Mesendoderm (in vitro differentiated cells): ENCODE measurements at regions not wholly inside any gene's neighbourhood (a gene's known extent, or its start where the extent isn't known, plus 50 kb on each side); places are given as distances from the start of the nearest gene placed in this dataset.
A peak's percentile ranks its signal among the peaks of the same experiment; 100 is the strongest.

ENCODE experiments used
- DNase-seq: peaks from one replicate; pipeline ENCODE4 v3.0.0; 2013
- H2AK5ac ChIP-seq: 2 replicates; pipeline ENCODE4 v1.6.1; 2013; ENCODE audit warnings: low read length, inconsistent platforms
- H2BK120ac ChIP-seq: 2 replicates; pipeline ENCODE4 v1.6.1; 2013; ENCODE audit warnings: low read depth, mild to moderate bottlenecking, low read length, moderate library complexity, mixed read lengths
- H2BK15ac ChIP-seq: replicated peaks from 2 replicates; pipeline ENCODE4 v1.6.1; 2013; ENCODE audit warnings: low read depth, mild to moderate bottlenecking, moderate library complexity
- H2BK5ac ChIP-seq: 2 replicates; pipeline ENCODE4 v1.6.1; 2013; ENCODE audit warnings: low read length, inconsistent platforms
- H3K18ac ChIP-seq: 2 replicates; pipeline ENCODE4 v1.6.1; 2013; ENCODE audit warnings: mild to moderate bottlenecking, low read length, mixed read lengths
- H3K23ac ChIP-seq: one replicate; pipeline ENCODE4 v1.6.1; 2013; ENCODE audit warnings: low read length
- H3K27ac ChIP-seq: 2 replicates; pipeline ENCODE4 v1.5.1; 2013; ENCODE audit warnings: low read depth, mild to moderate bottlenecking, inconsistent platforms, low read length, moderate library complexity
- H3K27me3 ChIP-seq: 2 replicates; pipeline ENCODE4 v1.6.1; 2013; ENCODE audit warnings: low read length, control low read depth, mild to moderate bottlenecking, inconsistent platforms; ENCODE audit not compliant: insufficient read depth, poor library complexity
- H3K36me3 ChIP-seq: 2 replicates; pipeline ENCODE4 v1.6.1; 2013; ENCODE audit warnings: low read length, inconsistent platforms; ENCODE audit not compliant: control insufficient read depth, insufficient read depth
- H3K4ac ChIP-seq: one replicate; pipeline ENCODE4 v1.6.1; 2013; ENCODE audit warnings: low read depth, mild to moderate bottlenecking, low read length, moderate library complexity
- H3K4me1 ChIP-seq: 2 replicates; pipeline ENCODE4 v1.6.1; 2013; ENCODE audit warnings: low read depth, low read length, inconsistent platforms; ENCODE audit not compliant: control insufficient read depth
- H3K4me2 ChIP-seq: 2 replicates; pipeline ENCODE4 v1.6.1; 2013; ENCODE audit warnings: low read length
- H3K4me3 ChIP-seq: 2 replicates; pipeline ENCODE4 v1.5.1; 2013; ENCODE audit warnings: mild to moderate bottlenecking, low read length
- H3K56ac ChIP-seq: one replicate; pipeline ENCODE4 v1.6.1; 2013; ENCODE audit warnings: low read length
- H3K79me1 ChIP-seq: 2 replicates; pipeline ENCODE4 v1.6.1; 2013; ENCODE audit warnings: low read length, inconsistent platforms
- H3K79me2 ChIP-seq: 2 replicates; pipeline ENCODE4 v1.6.1; 2013; ENCODE audit warnings: mild to moderate bottlenecking, low read length; ENCODE audit not compliant: control insufficient read depth, insufficient read depth
- H3K9ac ChIP-seq: 2 replicates; pipeline ENCODE4 v1.6.1; 2013; ENCODE audit warnings: low read length, inconsistent platforms
- H4K5ac ChIP-seq: one replicate; pipeline ENCODE4 v1.6.1; 2013; ENCODE audit warnings: low read length
- H4K8ac ChIP-seq: one replicate; pipeline ENCODE4 v1.6.1; 2013; ENCODE audit warnings: low read depth, mild to moderate bottlenecking, control low read depth, low read length, moderate library complexity
- WGBS: extraction: QIAGEN DNeasy Blood & Tissue Kit; methylation state at CpG from one replicate; pipeline ENCODE4 v1.1.7; 2013; ENCODE audit warnings: low lambda C conversion rate, missing lambda C conversion rate; ENCODE audit not compliant: insufficient coverage; ENCODE audit errors: extremely low coverage; 5-methylcytosine and 5-hydroxymethylcytosine counted together

DNA sequence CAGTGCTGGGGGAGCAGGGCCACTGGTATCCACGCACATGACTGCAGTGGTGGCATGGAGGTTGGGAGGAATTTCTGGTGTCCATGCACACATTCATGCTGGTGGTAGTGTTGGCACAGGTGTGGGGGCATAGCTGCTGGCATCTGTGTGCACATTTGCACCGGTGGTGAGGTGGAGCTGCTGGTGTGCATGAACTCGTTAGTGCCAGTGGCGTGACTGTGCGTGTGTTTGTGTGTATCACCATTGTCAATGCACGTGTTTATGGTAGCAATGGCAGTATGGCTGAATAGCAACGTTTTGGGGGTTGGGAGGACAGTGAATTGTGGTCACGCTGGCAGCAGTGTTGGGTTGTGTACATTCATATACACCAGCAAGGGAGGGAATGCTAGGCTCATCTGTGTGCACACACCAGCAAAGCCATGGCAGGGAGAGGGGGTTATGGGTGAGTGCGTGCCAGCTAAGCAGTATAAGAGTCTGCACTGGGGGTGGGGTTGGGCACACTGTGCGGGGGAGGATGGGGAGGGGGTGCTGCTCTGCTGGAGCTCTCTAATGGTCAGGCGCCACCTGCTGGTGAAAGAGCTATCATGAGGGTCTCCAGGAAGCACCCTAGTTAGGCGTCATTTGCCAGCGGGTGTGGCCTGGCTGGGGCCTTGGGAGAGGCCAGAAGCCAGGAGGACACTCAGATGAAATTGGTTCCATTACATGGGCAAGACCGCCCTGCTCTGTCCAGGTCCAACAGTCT is 626.1 kb upstream of the ID4 start:
- H3K27ac ChIP-seq, result no peak overlapping the region
- H3K27me3 ChIP-seq, result no peaks in the 10 kb centered on the region
- H3K4ac ChIP-seq, result no peak overlapping the region
- H3K18ac ChIP-seq, result no peak overlapping the region
- H2BK120ac ChIP-seq, result no peak overlapping the region
- H3K4me1 ChIP-seq, result no peaks in the 10 kb centered on the region
- no peak overlapping the region for H2AK5ac ChIP-seq
- no peak overlapping the region for H3K23ac ChIP-seq
- peak; percentile 62 for DNase-seq
- no peak overlapping the region for H3K56ac ChIP-seq
- no peak overlapping the region for H3K4me3 ChIP-seq
- H3K4me2 ChIP-seq, result no peak overlapping the region
- H2BK15ac ChIP-seq, result no peak overlapping the region
- no peaks in the 10 kb centered on the region for H3K79me2 ChIP-seq
- no peaks in the 10 kb centered on the region for H3K79me1 ChIP-seq
- no peak overlapping the region for H2BK5ac ChIP-seq
- H4K8ac ChIP-seq, result no peak overlapping the region
- no CpG with 5 or more reads among the region's 14 CpGs for WGBS
- H3K36me3 ChIP-seq, result no peaks in the 10 kb centered on the region
- no peak overlapping the region for H4K5ac ChIP-seq
- no peak overlapping the region for H3K9ac ChIP-seq

- Histone ChIP-seq H3K4ac (no peak overlapping the region), H2BK15ac (no peak overlapping the region), H4K8ac (no peak overlapping the region), H3K79me1 (no peaks in the 10 kb centered on the region), H3K9ac (no peak overlapping the region), H3K79me2 (no peaks in the 10 kb centered on the region), H2BK120ac (no peak overlapping the region), H3K27ac (no peak overlapping the region), H3K23ac (no peak overlapping the region), H3K27me3 (no peaks in the 10 kb centered on the region), H3K18ac (no peak overlapping the region), H3K36me3 (no peaks in the 10 kb centered on the region), H3K4me1 (no peaks in the 10 kb centered on the region), H3K4me3 (no peak overlapping the region), H4K5ac (no peak overlapping the region), H3K4me2 (no peak overlapping the region), H2BK5ac (no peak overlapping the region), H2AK5ac (no peak overlapping the region), H3K56ac (no peak overlapping the region)
- no CpG with 5 or more reads among the region's 2 CpGs for WGBS
- DNase-seq, result peak; percentile 78
Measured at GRCh38 chr6:19214231-19214630, 622.9 kb upstream of the ID4 start.

DNA sequence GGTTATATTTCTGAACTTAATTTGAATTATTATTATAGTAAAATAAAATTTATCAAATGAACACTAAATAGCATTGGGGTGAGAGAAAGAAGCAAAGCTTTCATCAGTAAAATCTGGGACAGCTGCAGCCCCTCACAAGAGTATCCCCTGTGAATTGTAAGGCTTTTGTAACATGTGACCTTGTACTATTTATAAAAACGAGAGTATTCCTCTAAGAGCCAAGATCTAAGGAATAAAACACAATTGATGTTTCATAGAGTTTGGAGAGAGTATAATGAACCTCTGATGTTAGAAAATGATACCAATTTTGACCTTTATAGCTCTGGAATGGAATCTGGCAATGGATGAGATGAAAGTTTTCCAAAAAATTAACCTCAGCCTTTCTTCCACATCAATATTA is 617.2 kb upstream of the ID4 start:
- no CpG with 5 or more reads among the region's 1 CpG for WGBS
- Histone ChIP-seq H3K23ac (no peak overlapping the region), H3K4me3 (no peak overlapping the region), H3K4me1 (no peaks in the 10 kb centered on the region), H3K27me3 (no peaks in the 10 kb centered on the region), H3K9ac (no peak overlapping the region), H3K79me2 (no peaks in the 10 kb centered on the region), H2BK120ac (no peak overlapping the region), H3K18ac (no peak overlapping the region), H3K36me3 (no peaks in the 10 kb centered on the region), H4K8ac (no peak overlapping the region), H3K79me1 (no peaks in the 10 kb centered on the region), H3K4me2 (no peak overlapping the region), H3K27ac (no peak overlapping the region), H2AK5ac (no peak overlapping the region), H2BK5ac (no peak overlapping the region), H3K56ac (no peak overlapping the region), H3K4ac (no peak overlapping the region), H2BK15ac (no peak overlapping the region), H4K5ac (no peak overlapping the region)
- no peak for DNase-seq

GRCh38 chr6:19231878-19232561 is 605.1 kb upstream of the ID4 start:
- no peak for DNase-seq
- WGBS, result no CpG with 5 or more reads among the region's 5 CpGs

DNA sequence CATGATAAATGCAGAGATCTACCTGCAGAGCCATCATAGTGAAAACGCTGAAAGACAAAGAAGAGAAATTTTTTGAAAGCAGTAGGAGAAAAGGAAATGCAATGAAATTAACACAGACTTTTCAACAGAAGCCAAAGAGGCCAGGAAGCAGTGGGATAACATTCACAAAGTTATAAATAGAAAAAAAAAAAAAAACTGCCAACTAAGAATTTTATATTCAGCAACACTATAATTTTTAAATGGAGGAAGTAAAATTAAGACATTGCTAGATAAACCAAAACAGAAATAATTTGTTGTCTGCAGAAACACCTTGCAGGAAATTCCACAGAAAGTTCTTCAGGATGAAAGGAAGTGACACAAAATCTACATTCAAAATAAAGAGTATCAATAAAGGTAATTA is 591.5 kb upstream of the ID4 start:
- H3K4me1 ChIP-seq, result no peaks in the 10 kb centered on the region
- no peak overlapping the region for H3K56ac ChIP-seq
- no peak overlapping the region for H4K8ac ChIP-seq
- no CpG with 5 or more reads among the region's 1 CpG for WGBS
- no peak overlapping the region for H2BK5ac ChIP-seq
- H3K23ac ChIP-seq, result no peak overlapping the region
- H2AK5ac ChIP-seq, result no peak overlapping the region
- H3K79me1 ChIP-seq, result no peaks in the 10 kb centered on the region
- no peak overlapping the region for H3K4me3 ChIP-seq
- H3K9ac ChIP-seq, result no peak overlapping the region
- H3K36me3 ChIP-seq, result no peaks in the 10 kb centered on the region
- H3K79me2 ChIP-seq, result no peaks in the 10 kb centered on the region
- no peak overlapping the region for H3K27ac ChIP-seq
- no peak for DNase-seq
- H3K18ac ChIP-seq, result no peak overlapping the region
- H3K27me3 ChIP-seq, result no peaks in the 10 kb centered on the region
- H3K4me2 ChIP-seq, result no peak overlapping the region
- no peak overlapping the region for H2BK15ac ChIP-seq
- H2BK120ac ChIP-seq, result no peak overlapping the region
- no peak overlapping the region for H4K5ac ChIP-seq
- H3K4ac ChIP-seq, result no peak overlapping the region

More at GRCh38 chr6:19231878-19232561, 605.1 kb upstream of the ID4 start:
- no peak overlapping the region for H3K56ac ChIP-seq
- H2BK120ac ChIP-seq, result no peak overlapping the region
- H3K23ac ChIP-seq, result no peak overlapping the region
- no peak overlapping the region for H3K9ac ChIP-seq
- no peak overlapping the region for H3K4me2 ChIP-seq
- H4K5ac ChIP-seq, result no peak overlapping the region
- no peaks in the 10 kb centered on the region for H3K79me2 ChIP-seq
- H4K8ac ChIP-seq, result no peak overlapping the region
- no peaks in the 10 kb centered on the region for H3K4me1 ChIP-seq
- H3K79me1 ChIP-seq, result no peaks in the 10 kb centered on the region
- no peak overlapping the region for H3K18ac ChIP-seq
- H2BK15ac ChIP-seq, result no peak overlapping the region
- H3K36me3 ChIP-seq, result no peaks in the 10 kb centered on the region
- no peak overlapping the region for H3K27ac ChIP-seq
- no peak overlapping the region for H3K4me3 ChIP-seq
- no peak overlapping the region for H2AK5ac ChIP-seq
- no peaks in the 10 kb centered on the region for H3K27me3 ChIP-seq
- no peak overlapping the region for H2BK5ac ChIP-seq
- no peak overlapping the region for H3K4ac ChIP-seq
